Neural progenitor cell (in vitro differentiated cells): ENCODE measurements at regions not wholly inside any gene's neighbourhood (a gene's known extent, or its start where the extent isn't known, plus 50 kb on each side); places are given as distances from the start of the nearest gene placed in this dataset.

Experiments used
- CTCF ChIP-seq: fragments of 200-600 bp; sonication (generic); IDR thresholded peaks from 2 replicates; pipeline ENCODE4 v1.5.1; 2017; ENCODE audit warnings: antibody characterized with exemption, mild to moderate bottlenecking
- EZH2phosphoT487 ChIP-seq: fragments of 200-600 bp; sonication (generic); IDR thresholded peaks from 2 replicates; pipeline ENCODE4 v1.6.1; 2017; ENCODE audit warnings: antibody characterized with exemption

DNA sequence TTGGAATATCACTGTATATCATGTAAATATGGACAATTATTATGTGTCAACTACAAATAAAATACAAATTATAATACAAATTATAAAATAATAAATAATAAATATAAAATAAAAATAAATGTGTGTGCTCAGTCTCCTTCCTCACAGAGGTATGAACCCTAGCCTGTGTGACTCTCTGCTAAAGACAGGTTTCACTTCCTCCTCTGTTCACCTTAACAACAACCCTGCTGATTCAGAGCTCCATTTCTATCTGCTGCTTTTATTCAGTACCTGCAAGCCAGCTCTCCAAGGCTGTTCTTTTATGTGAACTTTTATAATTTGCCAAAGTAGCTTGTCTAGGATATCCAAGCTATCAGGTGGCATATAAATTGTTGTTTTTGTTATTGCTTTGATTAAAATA lies 610.7 kb upstream of the GRM7 start:
- TF ChIP-seq CTCF (no peak), EZH2phosphoT487 (no peak)
